NCI-H345 treated with DMSO at 0.1 percent for 48 hours (cell line): ENCODE measurements at regions not wholly inside any gene's neighbourhood (a gene's known extent, or its start where the extent isn't known, plus 50 kb on each side); places are given as distances from the start of the nearest gene placed in this dataset.
"Not testable (repeated sequence)": the region's sequence is repeated elsewhere in the genome, so short reads cannot be mapped to it uniquely, and the experiment has no call there.

ENCODE experiments used
- DNase-seq: peaks from one replicate; lab custom pipeline; 2025; ENCODE audit not compliant: unreplicated experiment; lab: John Stamatoyannopoulos, UW

GRCh38 chr16:63129411-63130125 is 1093.3 kb upstream of the CDH8 start:
- no peak for DNase-seq

- not testable (repeated sequence) for DNase-seq
Observed at GRCh38 chr16:63119905-63120304, 1083.7 kb upstream of the CDH8 start.

- DNase-seq = no peak
Observed at GRCh38 chr16:63100082-63100481, 1063.8 kb upstream of the CDH8 start.

GRCh38 chr16:63096857-63097256 is 1060.6 kb upstream of the CDH8 start:
- DNase-seq = no peak

- DNase-seq = no peak
Observed at GRCh38 chr16:63092736-63093135, 1056.5 kb upstream of the CDH8 start.

GRCh38 chr16:63082101-63082500 is 1045.9 kb upstream of the CDH8 start:
- DNase-seq = no peak

GRCh38 chr16:63080746-63081145 is 1044.5 kb upstream of the CDH8 start:
- DNase-seq = no peak

- no peak for DNase-seq
Observed at GRCh38 chr16:63069047-63069446, 1032.8 kb upstream of the CDH8 start.

- DNase-seq = no peak
Observed at GRCh38 chr16:63067141-63067540, 1030.9 kb upstream of the CDH8 start.

GRCh38 chr16:63066552-63066951 is 1030.3 kb upstream of the CDH8 start:
- no peak for DNase-seq

- no peak for DNase-seq
Observed at GRCh38 chr16:63061319-63061718, 1025.1 kb upstream of the CDH8 start.

- no peak for DNase-seq
Observed at GRCh38 chr16:63059676-63060075, 1023.4 kb upstream of the CDH8 start.

- no peak for DNase-seq
Observed at GRCh38 chr16:63057341-63057740, 1021.1 kb upstream of the CDH8 start.

GRCh38 chr16:63050391-63050790 is 1014.2 kb upstream of the CDH8 start:
- DNase-seq = no peak

GRCh38 chr16:63038397-63039106 is 1002.3 kb upstream of the CDH8 start:
- DNase-seq = no peak

GRCh38 chr16:63037761-63038396 is 1001.6 kb upstream of the CDH8 start:
- no peak for DNase-seq

- no peak for DNase-seq
Observed at GRCh38 chr16:63018581-63019223, 982.5 kb upstream of the CDH8 start.

GRCh38 chr16:63008688-63009087 is 972.5 kb upstream of the CDH8 start:
- no peak for DNase-seq

GRCh38 chr16:63005356-63005755 is 969.1 kb upstream of the CDH8 start:
- DNase-seq = no peak

- no peak for DNase-seq
Observed at GRCh38 chr16:62989480-62989879, 953.2 kb upstream of the CDH8 start.

GRCh38 chr16:62985722-62986121 is 949.5 kb upstream of the CDH8 start:
- no peak for DNase-seq

GRCh38 chr16:62978451-62978850 is 942.2 kb upstream of the CDH8 start:
- no peak for DNase-seq
